ENCODE measurements at regions not wholly inside any gene's neighbourhood (a gene's known extent, or its start where the extent isn't known, plus 50 kb on each side); places are given as distances from the start of the nearest gene placed in this dataset.
A peak's percentile ranks its signal among the peaks of the same experiment; 100 is the strongest.

DNA sequence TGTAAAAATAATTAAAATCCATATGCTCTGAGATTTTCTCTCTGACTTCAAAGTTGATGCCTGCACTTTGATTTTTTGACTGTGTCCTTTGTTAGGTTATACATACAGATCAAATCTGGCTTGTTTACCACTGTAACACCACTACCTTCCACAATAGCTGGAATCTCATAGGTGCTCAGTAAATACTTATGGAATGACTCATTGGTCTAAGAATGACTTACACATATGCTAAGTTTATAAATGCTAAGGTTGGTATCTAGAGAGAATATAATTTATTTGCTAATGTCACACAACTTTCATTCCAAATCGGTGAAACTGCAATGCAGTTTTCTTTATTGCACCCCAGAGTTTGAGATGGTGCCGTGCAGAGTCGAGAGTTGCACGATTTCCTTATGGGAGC is 578.5 kb downstream of the SH2D4B start:
- 0 out of 2 replicates have a peak overlapping the region, but pooled peaks have one; percentile 3 for H3K4me2 ChIP-seq (ENCODE audit: control insufficient read depth, insufficient read depth)
- no peak for FAIRE-seq
- no peaks in the 10 kb centered on the region for H3K36me3 ChIP-seq (ENCODE audit: control insufficient read depth in 2 of 2, insufficient read depth in 2 of 2, low read length in 1 of 2)
- H3K9ac ChIP-seq (ENCODE audit: control insufficient read depth, insufficient read depth, low read length) = no peak overlapping the region
- CTCF ChIA-PET = interaction anchor here (0.9 to 2.3 kb wide), 4 partner anchors 10 to 64 kb away, joined by 3 to 16 read pairs (median 8); no protein-coding TSS in a partner anchor
- no peaks in the 10 kb centered on the region for H3K79me2 ChIP-seq (ENCODE audit: control insufficient read depth, insufficient read depth, low read length)
- RAD21 ChIA-PET (ENCODE audit: unreplicated experiment) = interaction anchor here (1.6 to 2.6 kb wide), 2 partner anchors 63 to 75 kb away, joined by 4 to 20 read pairs; no protein-coding TSS in a partner anchor
- H3K4me1 ChIP-seq (ENCODE audit: control insufficient read depth, insufficient read depth, low read length) = no peaks in the 10 kb centered on the region
- in situ Hi-C loops (cut with MboI) (no loop called here), intact Hi-C loops (cut with micrococcal nuclease; ENCODE audit: unreplicated experiment) (no loop called here)
- no peaks in the 10 kb centered on the region for H4K20me1 ChIP-seq (ENCODE audit: control insufficient read depth, insufficient read depth)
- WGBS (ENCODE audit: insufficient coverage, insufficient replicate concordance, low lambda C conversion rate, missing lambda C conversion rate) = 32% methylated on average over 4 of the region's 4 CpGs
- no peaks in the 10 kb centered on the region for H3K27me3 ChIP-seq (replicated peaks in 1 of 2; ENCODE audit: control insufficient read depth in 2 of 2, insufficient read depth in 2 of 2, low read length in 1 of 2)
- POLR2A ChIA-PET = no interaction called here
- H2AFZ ChIP-seq (ENCODE audit: control insufficient read depth, low read depth, low read length) = no peak overlapping the region
- H3K4me3 ChIP-seq = no peak overlapping the region
- SMC1A ChIA-PET (ENCODE audit: uncharacterized antibody, unreplicated experiment) = interaction anchor here (1.2 to 2.6 kb wide), 7 partner anchors 9 to 63 kb away, joined by 3 to 13 read pairs (median 7); no protein-coding TSS in a partner anchor
- ATAC-seq = peak; percentile 56
- H3K27ac ChIP-seq (ENCODE audit: control insufficient read depth, insufficient read depth) = no peak overlapping the region
- no peak for DNase-seq (ENCODE audit: low read depth, low spot score)
- TF ChIP-seq, protein P1, sequence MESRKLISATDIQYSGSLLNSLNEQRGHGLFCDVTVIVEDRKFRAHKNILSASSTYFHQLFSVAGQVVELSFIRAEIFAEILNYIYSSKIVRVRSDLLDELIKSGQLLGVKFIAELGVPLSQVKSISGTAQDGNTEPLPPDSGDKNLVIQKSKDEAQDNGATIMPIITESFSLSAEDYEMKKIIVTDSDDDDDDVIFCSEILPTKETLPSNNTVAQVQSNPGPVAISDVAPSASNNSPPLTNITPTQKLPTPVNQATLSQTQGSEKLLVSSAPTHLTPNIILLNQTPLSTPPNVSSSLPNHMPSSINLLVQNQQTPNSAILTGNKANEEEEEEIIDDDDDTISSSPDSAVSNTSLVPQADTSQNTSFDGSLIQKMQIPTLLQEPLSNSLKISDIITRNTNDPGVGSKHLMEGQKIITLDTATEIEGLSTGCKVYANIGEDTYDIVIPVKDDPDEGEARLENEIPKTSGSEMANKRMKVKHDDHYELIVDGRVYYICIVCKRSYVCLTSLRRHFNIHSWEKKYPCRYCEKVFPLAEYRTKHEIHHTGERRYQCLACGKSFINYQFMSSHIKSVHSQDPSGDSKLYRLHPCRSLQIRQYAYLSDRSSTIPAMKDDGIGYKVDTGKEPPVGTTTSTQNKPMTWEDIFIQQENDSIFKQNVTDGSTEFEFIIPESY (IDR thresholded peaks at IDR 0.05) = no peak
- peak; percentile 53 for TF ChIP-seq JUNB (IDR thresholded peaks at IDR 0.05)
- no TSS peak for BruUV-seq (replicated peaks)
- no peaks in the 10 kb centered on the region; the same call in 2 of the 3 replicates for H3K9me3 ChIP-seq (replicated peaks; ENCODE audit: control insufficient read depth, insufficient read depth, low read length)

GRCh38 chr10:81116990-81117389 is 579.3 kb downstream of the SH2D4B start:
- FAIRE-seq = no peak
- Histone ChIP-seq H3K27ac (ENCODE audit: control insufficient read depth, insufficient read depth) (no peak overlapping the region), H3K4me1 (ENCODE audit: control insufficient read depth, insufficient read depth, low read length) (no peaks in the 10 kb centered on the region), H3K4me2 (ENCODE audit: control insufficient read depth, insufficient read depth) (no peak overlapping the region), H3K79me2 (ENCODE audit: control insufficient read depth, insufficient read depth, low read length) (no peaks in the 10 kb centered on the region), H3K27me3 (replicated peaks in 1 of 2; ENCODE audit: control insufficient read depth in 2 of 2, insufficient read depth in 2 of 2, low read length in 1 of 2) (no peaks in the 10 kb centered on the region), H3K4me3 (no peak overlapping the region), H3K36me3 (ENCODE audit: control insufficient read depth in 2 of 2, insufficient read depth in 2 of 2, low read length in 1 of 2) (no peaks in the 10 kb centered on the region), H4K20me1 (ENCODE audit: control insufficient read depth, insufficient read depth) (no peaks in the 10 kb centered on the region), H3K9ac (ENCODE audit: control insufficient read depth, insufficient read depth, low read length) (no peak overlapping the region), H3K9me3 (replicated peaks; ENCODE audit: control insufficient read depth, insufficient read depth, low read length) (no peaks in the 10 kb centered on the region), H2AFZ (ENCODE audit: control insufficient read depth, low read depth, low read length) (no peak overlapping the region)
- no peak for DNase-seq (ENCODE audit: low read depth, low spot score)
- SMC1A ChIA-PET (ENCODE audit: uncharacterized antibody, unreplicated experiment) = interaction anchor here (0.9 to 2.6 kb wide), 9 partner anchors 8 to 210 kb away, joined by 3 to 13 read pairs (median 5); no protein-coding TSS in a partner anchor
- no TSS peak for BruUV-seq (replicated peaks)
- ATAC-seq = peak; percentile 58
- RAD21 ChIA-PET (ENCODE audit: unreplicated experiment) = interaction anchor here (1.0 to 2.6 kb wide), 3 partner anchors 9 to 76 kb away, joined by 4 to 20 read pairs (median 4); no protein-coding TSS in a partner anchor
- TF ChIP-seq FOS (IDR thresholded peaks at IDR 0.05; ENCODE audit: borderline replicate concordance, extremely low read depth, insufficient read length) = no peak
- CTCF ChIA-PET = interaction anchor here (0.7 to 2.3 kb wide), 5 partner anchors 9 to 261 kb away, joined by 3 to 16 read pairs (median 5); no protein-coding TSS in a partner anchor
- intact Hi-C loops (cut with micrococcal nuclease; ENCODE audit: unreplicated experiment) = no loop called here
- in situ Hi-C loops (cut with MboI) = no loop called here
- POLR2A ChIA-PET = no interaction called here
